ENCODE measurements at regions not wholly inside any gene's neighbourhood (a gene's known extent, or its start where the extent isn't known, plus 50 kb on each side); places are given as distances from the start of the nearest gene placed in this dataset.
"Not testable (repeated sequence)": the region's sequence is repeated elsewhere in the genome, so short reads cannot be mapped to it uniquely, and the experiment has no call there.

DNA sequence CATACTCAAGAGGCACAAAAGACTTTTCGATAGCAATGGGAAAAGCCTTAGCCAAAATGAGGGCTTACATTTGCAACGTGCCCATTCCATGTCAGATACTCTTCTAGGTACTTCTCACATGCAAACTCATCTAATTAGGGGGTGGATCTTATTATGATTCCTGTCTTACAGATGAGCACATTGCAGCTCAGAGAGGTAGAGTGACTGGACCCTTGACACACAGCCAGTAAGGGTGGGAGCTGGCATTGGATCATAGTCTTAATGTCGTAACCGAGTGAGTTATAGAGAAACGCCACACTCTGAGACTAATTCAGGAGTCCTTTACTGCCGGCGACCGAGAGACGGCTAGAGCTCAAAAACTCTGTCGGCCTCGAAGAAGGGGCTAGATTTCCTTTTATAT, 78.8 kb upstream of the GRIN2A start:
- H3K9me3 Mint-ChIP-seq (ENCODE audit: low read depth, unreplicated experiment) = no peaks in the 10 kb centered on the region
- no peak overlapping the region for H3K4me3 Mint-ChIP-seq (ENCODE audit: low read depth, unreplicated experiment)
- H3K27ac Mint-ChIP-seq (ENCODE audit: unreplicated experiment) = no peak overlapping the region
- H3K4me1 Mint-ChIP-seq (ENCODE audit: low read depth, unreplicated experiment) = peaks cover 9% of the 10 kb centered on the region
- H3K27me3 Mint-ChIP-seq (ENCODE audit: unreplicated experiment) = no peaks in the 10 kb centered on the region
- CTCF ChIA-PET = no interaction called here
- H3K36me3 Mint-ChIP-seq (ENCODE audit: insufficient read depth, unreplicated experiment) = peaks cover 4% of the 10 kb centered on the region
- intact Hi-C loops (cut with micrococcal nuclease; ENCODE audit: unreplicated experiment) = loop anchor here (5.0 kb wide), 1 partner anchor 41 kb away; no protein-coding TSS in a partner anchor
- DNase-seq = no peak
- BruUV-seq (replicated peaks) = no TSS peak
- TF ChIP-seq, protein P1, sequence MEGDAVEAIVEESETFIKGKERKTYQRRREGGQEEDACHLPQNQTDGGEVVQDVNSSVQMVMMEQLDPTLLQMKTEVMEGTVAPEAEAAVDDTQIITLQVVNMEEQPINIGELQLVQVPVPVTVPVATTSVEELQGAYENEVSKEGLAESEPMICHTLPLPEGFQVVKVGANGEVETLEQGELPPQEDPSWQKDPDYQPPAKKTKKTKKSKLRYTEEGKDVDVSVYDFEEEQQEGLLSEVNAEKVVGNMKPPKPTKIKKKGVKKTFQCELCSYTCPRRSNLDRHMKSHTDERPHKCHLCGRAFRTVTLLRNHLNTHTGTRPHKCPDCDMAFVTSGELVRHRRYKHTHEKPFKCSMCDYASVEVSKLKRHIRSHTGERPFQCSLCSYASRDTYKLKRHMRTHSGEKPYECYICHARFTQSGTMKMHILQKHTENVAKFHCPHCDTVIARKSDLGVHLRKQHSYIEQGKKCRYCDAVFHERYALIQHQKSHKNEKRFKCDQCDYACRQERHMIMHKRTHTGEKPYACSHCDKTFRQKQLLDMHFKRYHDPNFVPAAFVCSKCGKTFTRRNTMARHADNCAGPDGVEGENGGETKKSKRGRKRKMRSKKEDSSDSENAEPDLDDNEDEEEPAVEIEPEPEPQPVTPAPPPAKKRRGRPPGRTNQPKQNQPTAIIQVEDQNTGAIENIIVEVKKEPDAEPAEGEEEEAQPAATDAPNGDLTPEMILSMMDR (IDR thresholded peaks at IDR 0.05; ENCODE audit: unreplicated experiment) = no peak

DNA sequence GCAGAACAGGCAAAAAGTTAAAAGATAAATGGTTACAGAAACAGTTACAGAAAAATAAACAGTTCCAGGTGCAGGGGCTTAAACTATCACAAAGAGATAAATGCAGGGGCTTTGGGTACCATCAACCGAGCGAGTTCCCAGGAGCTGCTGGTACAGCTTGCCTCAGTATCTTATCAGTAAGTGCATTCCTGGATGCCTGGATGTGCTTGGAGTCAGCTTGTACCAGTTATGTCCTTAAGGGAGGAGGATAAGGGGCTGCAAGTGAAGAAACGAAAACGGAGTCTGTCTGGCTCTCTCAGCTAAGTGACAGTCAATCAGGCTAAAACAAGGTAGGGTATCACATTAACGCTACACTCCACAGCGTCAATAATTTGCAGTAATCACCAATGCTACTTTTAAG, 79.3 kb upstream of the GRIN2A start:
- H3K4me3 Mint-ChIP-seq (ENCODE audit: low read depth, unreplicated experiment); BruUV-seq (replicated peaks); H3K27ac Mint-ChIP-seq (ENCODE audit: unreplicated experiment); H3K36me3 Mint-ChIP-seq (ENCODE audit: insufficient read depth, unreplicated experiment); H3K27me3 Mint-ChIP-seq (ENCODE audit: unreplicated experiment); H3K9me3 Mint-ChIP-seq (ENCODE audit: low read depth, unreplicated experiment); H3K4me1 Mint-ChIP-seq (ENCODE audit: low read depth, unreplicated experiment); DNase-seq; CTCF ChIA-PET: not testable (repeated sequence)
- intact Hi-C loops (cut with micrococcal nuclease; ENCODE audit: unreplicated experiment) = loop anchor here (5.0 kb wide), 1 partner anchor 41 kb away; no protein-coding TSS in a partner anchor

DNA sequence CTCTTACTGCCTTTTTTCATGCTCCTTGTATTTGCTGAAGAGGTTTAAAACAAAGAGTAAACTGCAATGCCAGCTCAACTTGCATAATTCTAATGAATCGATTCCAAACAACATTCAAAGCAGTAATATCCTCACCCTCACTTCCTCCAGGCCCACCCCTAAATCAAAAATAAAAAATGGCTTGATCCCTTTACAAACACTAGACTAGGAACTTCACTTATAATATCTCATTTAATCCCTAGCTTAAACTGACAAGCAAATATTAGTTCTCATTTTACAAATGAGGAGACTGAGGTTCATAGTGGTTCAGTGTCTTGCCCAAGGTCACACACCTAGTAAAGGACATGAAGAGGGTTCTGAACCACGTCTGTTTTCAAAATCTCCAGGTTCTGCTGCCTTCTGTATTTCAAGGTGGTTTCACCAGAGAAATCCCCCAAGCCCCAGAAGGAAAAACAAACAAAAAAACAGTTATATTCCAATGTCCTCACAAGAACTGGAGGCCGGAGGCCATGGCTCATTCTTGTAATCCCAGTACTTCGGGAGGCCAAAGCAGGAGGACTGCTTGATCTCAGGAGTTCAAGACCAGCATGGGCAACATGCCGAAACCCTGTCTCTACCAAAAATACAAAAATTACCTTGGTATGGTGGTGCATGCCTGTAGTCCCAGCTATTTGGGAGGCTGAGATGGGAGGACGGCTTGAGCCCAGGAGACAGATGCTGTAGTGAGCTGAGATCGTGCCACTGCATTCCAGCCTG, 80.3 kb upstream of the GRIN2A start:
- TF ChIP-seq, protein P1 (IDR thresholded peaks at IDR 0.05; ENCODE audit: unreplicated experiment) = no peak
- Mint-ChIP-seq H3K27ac (ENCODE audit: unreplicated experiment) (no peak overlapping the region), H3K36me3 (ENCODE audit: insufficient read depth, unreplicated experiment) (no peaks in the 10 kb centered on the region), H3K27me3 (ENCODE audit: unreplicated experiment) (no peaks in the 10 kb centered on the region), H3K4me1 (ENCODE audit: low read depth, unreplicated experiment) (no peaks in the 10 kb centered on the region), H3K9me3 (ENCODE audit: low read depth, unreplicated experiment) (no peaks in the 10 kb centered on the region), H3K4me3 (ENCODE audit: low read depth, unreplicated experiment) (no peak overlapping the region)
- no peak for DNase-seq
- intact Hi-C loops (cut with micrococcal nuclease; ENCODE audit: unreplicated experiment) = loop anchor here (5.0 kb wide), 1 partner anchor 40 kb away; no protein-coding TSS in a partner anchor
- no TSS peak for BruUV-seq (replicated peaks)
- CTCF ChIA-PET = no interaction called here

DNA sequence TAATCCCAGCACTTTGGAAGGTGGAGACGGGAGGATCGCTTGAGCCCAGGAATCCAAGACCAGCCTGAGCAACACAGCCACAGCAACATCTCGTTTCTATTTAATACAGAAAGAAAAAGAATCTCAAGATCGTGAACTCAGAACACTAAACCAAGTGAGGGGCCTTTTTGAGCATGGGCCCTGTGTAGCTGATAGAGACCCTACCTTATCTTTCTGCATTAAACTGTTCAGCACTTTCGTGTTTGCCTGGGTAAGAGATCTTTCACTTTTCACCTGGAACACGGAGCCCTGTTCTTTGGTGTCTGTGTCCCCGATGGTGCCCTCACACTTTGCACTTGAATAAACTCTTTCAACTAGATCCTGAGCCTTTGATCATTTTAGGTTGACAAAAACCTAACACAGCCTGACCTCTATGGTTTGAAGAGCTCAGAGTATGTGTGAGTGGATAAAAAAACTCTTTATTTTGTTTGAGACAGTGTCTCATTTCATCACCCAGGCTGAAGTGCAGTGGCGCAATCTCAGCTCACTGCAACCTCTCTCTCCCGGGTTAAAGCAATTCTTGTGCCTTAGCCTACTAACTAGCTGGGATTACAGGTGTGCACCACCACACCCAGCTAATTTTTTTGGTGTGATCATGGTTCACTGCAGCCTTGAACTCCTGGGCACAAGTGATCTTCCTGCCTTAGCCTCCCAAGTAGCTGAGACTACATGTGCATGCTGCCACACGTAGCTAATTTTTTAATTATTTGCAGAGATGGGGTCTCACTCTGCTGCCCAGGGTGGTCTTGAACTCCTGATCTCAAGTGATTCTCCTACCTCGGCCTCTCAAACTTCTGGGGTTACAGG, 83.8 kb upstream of the GRIN2A start:
- no peak for DNase-seq
- TF ChIP-seq, protein P1 (IDR thresholded peaks at IDR 0.05; ENCODE audit: unreplicated experiment) = no peak
- H3K27me3 Mint-ChIP-seq (ENCODE audit: unreplicated experiment) = no peaks in the 10 kb centered on the region
- no peaks in the 10 kb centered on the region for H3K9me3 Mint-ChIP-seq (ENCODE audit: low read depth, unreplicated experiment)
- intact Hi-C loops (cut with micrococcal nuclease; ENCODE audit: unreplicated experiment) = no loop called here
- no TSS peak for BruUV-seq (replicated peaks)
- no peak overlapping the region for H3K4me3 Mint-ChIP-seq (ENCODE audit: low read depth, unreplicated experiment)
- H3K36me3 Mint-ChIP-seq (ENCODE audit: insufficient read depth, unreplicated experiment) = no peaks in the 10 kb centered on the region
- CTCF ChIA-PET = interaction anchor here (0.6 kb wide), 1 partner anchor 14 kb away, joined by 5 read pairs; no protein-coding TSS in a partner anchor
- no peaks in the 10 kb centered on the region for H3K4me1 Mint-ChIP-seq (ENCODE audit: low read depth, unreplicated experiment)
- H3K27ac Mint-ChIP-seq (ENCODE audit: unreplicated experiment) = no peak overlapping the region

Data from Calu3 (cell line).